Neutrophil (primary cell): ENCODE measurements at regions not wholly inside any gene's neighbourhood (a gene's known extent, or its start where the extent isn't known, plus 50 kb on each side); places are given as distances from the start of the nearest gene placed in this dataset.

ENCODE experiments used
- H3K27ac ChIP-seq: fragments of 200-600 bp; sonication (generic); 2 replicates; pipeline ENCODE4 v1.5.1; 2016; ENCODE audit warnings: mild to moderate bottlenecking, moderate library complexity
- H3K27me3 ChIP-seq: fragments of 200-600 bp; sonication (generic); 2 replicates; pipeline ENCODE4 v1.6.0; 2016; ENCODE audit warnings: mild to moderate bottlenecking
- H3K36me3 ChIP-seq: fragments of 200-600 bp; sonication (generic); 2 replicates; pipeline ENCODE4 v1.5.1; 2017
- H3K4me1 ChIP-seq, 2 experiments: fragments of 200-600 bp in 1 of 2; sonication (generic) in 1 of 2; 1 replicate in 1 of 2; 2 replicates in 1 of 2; pipeline versions ENCODE4 v1.5.1 to v1.6.1; 2013 to 2016; ENCODE audit warnings: low read depth in 1 of 2, low read length in 1 of 2, mild to moderate bottlenecking in 1 of 2, moderate library complexity in 1 of 2; ENCODE audit not compliant: control insufficient read depth in 1 of 2, insufficient read depth in 1 of 2
- H3K4me3 ChIP-seq, 2 experiments: fragments of 200-600 bp in 1 of 2; sonication (generic) in 1 of 2; 1 replicate in 1 of 2; 2 replicates in 1 of 2; pipeline ENCODE4 v1.5.1; 2013 to 2016; ENCODE audit warnings: low read depth in 1 of 2, low read length in 1 of 2, mild to moderate bottlenecking in 1 of 2, moderate library complexity in 1 of 2
- H3K9me3 ChIP-seq: fragments of 200-600 bp; sonication (generic); 2 replicates; pipeline ENCODE4 v1.5.1; 2016
- TF ChIP-seq, protein P1 (sequence below): fragments of 200-600 bp; sonication (generic); IDR thresholded peaks from 2 replicates; pipeline ENCODE4 v1.5.1; 2016; ENCODE audit warnings: antibody characterized with exemption

DNA sequence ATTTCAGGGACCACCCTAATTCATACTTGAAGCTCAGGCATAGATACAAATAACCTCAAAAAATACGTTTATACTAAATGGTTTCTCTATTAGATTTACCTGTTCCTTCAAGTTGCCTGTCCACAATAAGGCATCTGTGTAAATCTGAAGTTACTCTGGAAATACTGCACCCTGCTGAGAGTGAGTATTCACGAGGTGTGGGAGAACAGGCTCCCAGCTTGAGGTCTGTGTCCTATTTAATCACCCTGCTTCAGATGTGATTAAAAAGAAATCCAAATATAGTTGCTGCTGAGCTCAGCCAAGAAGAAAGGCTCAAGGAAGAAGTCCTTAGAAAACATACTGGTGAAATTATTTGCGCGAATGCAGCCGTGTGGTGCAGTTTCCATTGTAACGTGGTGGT lies 136.8 kb downstream of the KLF6 start:
- Histone ChIP-seq H3K9me3 (no peaks in the 10 kb centered on the region), H3K27ac (no peak overlapping the region), H3K4me1 (peaks cover under 1 to 4% of the 10 kb centered on the region in 2 experiments), H3K27me3 (no peaks in the 10 kb centered on the region), H3K36me3 (no peaks in the 10 kb centered on the region), H3K4me3 (no peak overlapping the region)
- TF ChIP-seq, protein P1, sequence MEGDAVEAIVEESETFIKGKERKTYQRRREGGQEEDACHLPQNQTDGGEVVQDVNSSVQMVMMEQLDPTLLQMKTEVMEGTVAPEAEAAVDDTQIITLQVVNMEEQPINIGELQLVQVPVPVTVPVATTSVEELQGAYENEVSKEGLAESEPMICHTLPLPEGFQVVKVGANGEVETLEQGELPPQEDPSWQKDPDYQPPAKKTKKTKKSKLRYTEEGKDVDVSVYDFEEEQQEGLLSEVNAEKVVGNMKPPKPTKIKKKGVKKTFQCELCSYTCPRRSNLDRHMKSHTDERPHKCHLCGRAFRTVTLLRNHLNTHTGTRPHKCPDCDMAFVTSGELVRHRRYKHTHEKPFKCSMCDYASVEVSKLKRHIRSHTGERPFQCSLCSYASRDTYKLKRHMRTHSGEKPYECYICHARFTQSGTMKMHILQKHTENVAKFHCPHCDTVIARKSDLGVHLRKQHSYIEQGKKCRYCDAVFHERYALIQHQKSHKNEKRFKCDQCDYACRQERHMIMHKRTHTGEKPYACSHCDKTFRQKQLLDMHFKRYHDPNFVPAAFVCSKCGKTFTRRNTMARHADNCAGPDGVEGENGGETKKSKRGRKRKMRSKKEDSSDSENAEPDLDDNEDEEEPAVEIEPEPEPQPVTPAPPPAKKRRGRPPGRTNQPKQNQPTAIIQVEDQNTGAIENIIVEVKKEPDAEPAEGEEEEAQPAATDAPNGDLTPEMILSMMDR, result no peak

DNA sequence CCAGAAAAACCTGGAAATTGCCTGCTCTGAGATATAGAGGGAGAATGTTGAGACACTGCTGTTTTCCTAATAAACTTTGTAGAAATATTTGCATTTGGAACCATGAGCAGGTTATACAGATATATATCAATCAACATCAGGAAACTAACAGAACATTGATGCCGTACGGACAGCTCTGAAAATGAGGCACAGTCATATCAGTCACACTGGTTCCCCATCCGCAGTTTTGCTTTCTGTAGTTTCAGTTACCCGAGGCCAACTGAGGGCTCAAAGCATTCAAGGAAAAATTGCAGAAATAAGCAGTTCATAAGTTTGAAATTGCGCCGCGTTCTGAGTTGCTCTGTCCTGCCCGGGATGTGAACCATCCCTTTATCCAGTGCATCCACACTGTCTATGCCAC lies 137.9 kb downstream of the KLF6 start:
- no peaks in the 10 kb centered on the region for H3K4me1 ChIP-seq
- TF ChIP-seq, protein P1, result no peak

DNA sequence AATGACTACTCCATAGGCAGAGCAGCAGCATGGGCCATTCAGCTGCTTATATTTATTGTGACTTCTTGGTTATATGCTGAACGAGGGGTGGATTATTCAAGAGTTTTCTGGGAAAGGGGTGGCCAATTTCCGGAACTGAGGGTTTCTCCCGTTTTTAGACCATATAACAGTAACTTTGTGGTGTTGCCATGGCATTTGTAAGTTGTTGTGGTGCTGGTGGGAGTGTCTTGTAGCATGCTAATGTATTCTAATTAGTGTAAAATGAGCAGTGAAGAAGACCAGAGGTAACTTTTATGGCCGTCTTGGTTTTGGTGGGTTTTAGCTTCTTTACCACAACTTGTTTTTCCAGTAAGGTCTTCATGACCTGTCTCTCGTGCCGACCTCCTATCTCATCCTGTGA lies 139.6 kb downstream of the KLF6 start:
- no peaks in the 10 kb centered on the region for H3K36me3 ChIP-seq
- H3K27ac ChIP-seq, result no peak overlapping the region
- H3K9me3 ChIP-seq, result no peaks in the 10 kb centered on the region
- no peaks in the 10 kb centered on the region for H3K4me1 ChIP-seq
- H3K27me3 ChIP-seq, result no peaks in the 10 kb centered on the region
- no peak overlapping the region for H3K4me3 ChIP-seq
- TF ChIP-seq, protein P1, result no peak

More for the DNA sequence above, 137.9 kb downstream of the KLF6 start:
- Histone ChIP-seq H3K27ac (no peak overlapping the region), H3K4me3 (no peak overlapping the region), H3K9me3 (no peaks in the 10 kb centered on the region), H3K36me3 (no peaks in the 10 kb centered on the region), H3K27me3 (no peaks in the 10 kb centered on the region)

DNA sequence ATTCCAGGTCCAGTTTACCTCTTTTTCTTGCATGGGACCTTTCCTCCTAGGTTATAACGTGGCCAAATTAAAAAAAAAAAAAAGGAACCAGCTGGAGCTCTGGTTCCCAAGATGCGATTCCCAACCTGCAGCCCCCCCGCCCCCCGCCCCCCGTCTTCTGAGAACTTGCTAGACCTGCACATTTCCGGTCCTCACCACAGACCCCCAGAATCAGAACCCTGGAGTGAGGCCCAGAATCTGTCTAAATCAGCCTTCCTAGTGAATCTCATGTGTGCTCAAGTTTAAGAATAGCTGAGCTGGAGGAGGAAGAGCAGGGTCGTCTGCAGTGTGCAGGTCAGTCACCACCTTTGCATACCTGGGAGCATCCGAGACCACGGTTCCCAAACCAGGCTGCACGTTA lies 144.2 kb downstream of the KLF6 start:
- no peaks in the 10 kb centered on the region for H3K9me3 ChIP-seq
- H3K27me3 ChIP-seq, result no peaks in the 10 kb centered on the region
- no peak overlapping the region for H3K4me3 ChIP-seq
- no peaks in the 10 kb centered on the region for H3K36me3 ChIP-seq
- TF ChIP-seq, protein P1, result no peak
- H3K4me1 ChIP-seq, result peaks cover 0 to 6% of the 10 kb centered on the region in 2 experiments
- no peak overlapping the region for H3K27ac ChIP-seq

DNA sequence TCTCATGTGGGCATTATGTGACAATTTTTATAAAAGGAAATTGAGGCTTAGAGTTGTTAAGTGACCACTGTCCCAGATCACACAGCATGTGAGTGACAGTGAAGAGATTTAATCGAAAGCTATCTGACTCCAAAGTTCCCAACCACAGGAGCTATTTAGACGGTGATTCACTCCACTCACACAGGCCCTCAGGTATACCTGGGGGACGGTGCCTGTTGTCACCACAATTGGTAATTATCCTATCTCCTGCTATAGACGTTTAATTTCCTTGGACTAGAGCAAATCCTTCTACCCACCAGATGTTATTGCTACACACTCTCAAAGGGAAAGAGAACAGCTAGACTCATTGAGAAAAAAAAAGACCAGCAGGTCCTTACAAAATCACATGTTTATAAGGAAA lies 145.5 kb downstream of the KLF6 start:
- Histone ChIP-seq H3K4me1 (peaks cover 0 to 6% of the 10 kb centered on the region in 2 experiments), H3K9me3 (no peaks in the 10 kb centered on the region), H3K27me3 (no peaks in the 10 kb centered on the region), H3K36me3 (no peaks in the 10 kb centered on the region), H3K4me3 (no peak overlapping the region), H3K27ac (no peak overlapping the region)
- TF ChIP-seq, protein P1, result no peak
